ENCODE measurements at regions not wholly inside any gene's neighbourhood (a gene's known extent, or its start where the extent isn't known, plus 50 kb on each side); places are given as distances from the start of the nearest gene placed in this dataset.

- no peak for DNase-seq
Measured at GRCh38 chr1:212525479-212526110, 83.0 kb upstream of the ATF3 start.

- no peak for DNase-seq
Measured at GRCh38 chr1:212526111-212526491, 82.5 kb upstream of the ATF3 start.

GRCh38 chr1:212528501-212528900 is 80.1 kb upstream of the ATF3 start:
- no peak for DNase-seq

- peak in 5 of 58 donors; percentile 9 to 39 (median 19) for DNase-seq
Measured at GRCh38 chr1:212529211-212529741, 79.3 kb upstream of the ATF3 start.

- DNase-seq: no peak
Measured at GRCh38 chr1:212531267-212531666, 77.3 kb upstream of the ATF3 start.

GRCh38 chr1:212531796-212532195 is 76.8 kb upstream of the ATF3 start:
- DNase-seq: no peak

GRCh38 chr1:212532469-212533147 is 76.0 kb upstream of the ATF3 start:
- no peak for DNase-seq

GRCh38 chr1:212533148-212533517 is 75.4 kb upstream of the ATF3 start:
- DNase-seq: no peak

- DNase-seq: no peak
Measured at GRCh38 chr1:212536586-212536985, 72.0 kb upstream of the ATF3 start.

GRCh38 chr1:212537610-212538009 is 71.0 kb upstream of the ATF3 start:
- DNase-seq: no peak

GRCh38 chr1:212539737-212540430 is 68.7 kb upstream of the ATF3 start:
- DNase-seq: peak in 11 of 58 donors; percentile 7 to 49 (median 26)

- DNase-seq: peak in 1 of 58 donors; percentile 15
Measured at GRCh38 chr1:212542761-212543187, 65.8 kb upstream of the ATF3 start.

GRCh38 chr1:212544110-212544509 is 64.5 kb upstream of the ATF3 start:
- no peak for DNase-seq

GRCh38 chr1:212545941-212546635 is 62.5 kb upstream of the ATF3 start:
- DNase-seq: peak in 1 of 58 donors; percentile 16

- no peak for DNase-seq
Measured at GRCh38 chr1:212549503-212550017, 59.0 kb upstream of the ATF3 start.

- DNase-seq: no peak
Measured at GRCh38 chr1:212551929-212552328, 56.6 kb upstream of the ATF3 start.

GRCh38 chr1:212553676-212554075 is 54.9 kb upstream of the ATF3 start:
- no peak for DNase-seq

- DNase-seq: no peak
Measured at GRCh38 chr1:212554401-212554800, 54.2 kb upstream of the ATF3 start.

GRCh38 chr1:212555426-212555825 is 53.1 kb upstream of the ATF3 start:
- DNase-seq: no peak

GRCh38 chr1:212556822-212557549 is 51.6 kb upstream of the ATF3 start:
- DNase-seq: no peak

Data from anterior cingulate cortex (tissue), 58 donors.